Choroid plexus epithelial cell (primary cell): ENCODE measurements at regions not wholly inside any gene's neighbourhood (a gene's known extent, or its start where the extent isn't known, plus 50 kb on each side); places are given as distances from the start of the nearest gene placed in this dataset.

Source experiments
- DNase-seq: peaks from one replicate; pipeline ENCODE4 v3.0.0-alpha.2; 2010; ENCODE audit warnings: low read depth
- H3K4me3 ChIP-seq: 2 replicates; pipeline ENCODE4 v1.5.1; 2011; ENCODE audit warnings: low read depth, mild to moderate bottlenecking, control low read depth, low read length, moderate library complexity
- TF ChIP-seq, protein P1 (sequence below): conservative IDR thresholded peaks from 2 replicates; pipeline ENCODE4 v1.5.1; 2011; ENCODE audit warnings: low read depth, mild to moderate bottlenecking, control low read depth, inconsistent platforms, low read length, moderate library complexity

DNA sequence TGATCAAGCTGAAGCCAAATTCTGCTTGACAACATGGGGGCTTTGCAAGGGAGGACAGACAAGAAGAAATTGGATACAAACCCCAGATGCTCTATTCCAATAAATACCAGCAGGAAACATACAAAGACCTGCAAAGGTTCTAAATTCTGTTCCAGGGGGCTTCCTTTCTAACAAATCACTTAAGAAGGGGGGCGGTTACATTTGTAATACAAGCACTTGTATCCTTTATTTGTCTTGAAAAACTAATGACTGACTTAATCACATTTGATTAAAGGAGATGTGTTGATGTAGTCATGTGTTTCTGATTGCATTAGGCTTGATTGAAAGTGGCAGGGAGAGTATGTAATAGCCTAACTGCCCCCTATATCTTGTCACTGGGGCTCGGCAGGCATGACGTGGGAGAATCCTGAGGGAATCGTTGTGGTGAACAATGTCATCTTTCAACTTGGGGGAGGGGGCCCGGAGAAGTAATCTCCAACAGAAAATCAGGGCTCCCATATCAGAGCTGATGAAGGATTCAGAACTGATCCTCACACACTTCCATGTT, 361.7 kb downstream of the INSC start:
- TF ChIP-seq, protein P1, sequence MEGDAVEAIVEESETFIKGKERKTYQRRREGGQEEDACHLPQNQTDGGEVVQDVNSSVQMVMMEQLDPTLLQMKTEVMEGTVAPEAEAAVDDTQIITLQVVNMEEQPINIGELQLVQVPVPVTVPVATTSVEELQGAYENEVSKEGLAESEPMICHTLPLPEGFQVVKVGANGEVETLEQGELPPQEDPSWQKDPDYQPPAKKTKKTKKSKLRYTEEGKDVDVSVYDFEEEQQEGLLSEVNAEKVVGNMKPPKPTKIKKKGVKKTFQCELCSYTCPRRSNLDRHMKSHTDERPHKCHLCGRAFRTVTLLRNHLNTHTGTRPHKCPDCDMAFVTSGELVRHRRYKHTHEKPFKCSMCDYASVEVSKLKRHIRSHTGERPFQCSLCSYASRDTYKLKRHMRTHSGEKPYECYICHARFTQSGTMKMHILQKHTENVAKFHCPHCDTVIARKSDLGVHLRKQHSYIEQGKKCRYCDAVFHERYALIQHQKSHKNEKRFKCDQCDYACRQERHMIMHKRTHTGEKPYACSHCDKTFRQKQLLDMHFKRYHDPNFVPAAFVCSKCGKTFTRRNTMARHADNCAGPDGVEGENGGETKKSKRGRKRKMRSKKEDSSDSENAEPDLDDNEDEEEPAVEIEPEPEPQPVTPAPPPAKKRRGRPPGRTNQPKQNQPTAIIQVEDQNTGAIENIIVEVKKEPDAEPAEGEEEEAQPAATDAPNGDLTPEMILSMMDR, result no peak

DNA sequence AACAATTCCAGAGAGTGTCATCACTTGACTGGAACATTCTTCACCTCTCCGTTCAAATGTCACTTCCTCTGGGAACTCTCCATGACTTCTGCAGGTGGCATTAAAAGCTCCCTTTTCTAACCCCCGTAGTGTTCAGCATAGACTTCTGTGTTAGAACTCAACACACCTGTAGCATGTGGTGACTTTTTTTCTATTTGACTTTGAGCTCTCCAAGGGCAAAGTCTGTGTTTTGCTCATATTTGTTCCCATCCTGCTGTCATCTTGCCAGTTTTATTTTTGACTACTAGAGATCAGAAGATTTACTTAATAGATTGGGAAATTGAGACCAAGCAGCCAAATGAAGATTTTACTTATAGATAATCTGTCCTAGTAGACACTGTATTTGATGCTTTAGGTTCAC, 367.1 kb downstream of the INSC start:
- DNase-seq, result no peak
- H3K4me3 ChIP-seq, result no peak overlapping the region
- TF ChIP-seq, protein P1, result no peak

More for the DNA sequence above, 361.7 kb downstream of the INSC start:
- DNase-seq, result no peak
- H3K4me3 ChIP-seq, result no peak overlapping the region

DNA sequence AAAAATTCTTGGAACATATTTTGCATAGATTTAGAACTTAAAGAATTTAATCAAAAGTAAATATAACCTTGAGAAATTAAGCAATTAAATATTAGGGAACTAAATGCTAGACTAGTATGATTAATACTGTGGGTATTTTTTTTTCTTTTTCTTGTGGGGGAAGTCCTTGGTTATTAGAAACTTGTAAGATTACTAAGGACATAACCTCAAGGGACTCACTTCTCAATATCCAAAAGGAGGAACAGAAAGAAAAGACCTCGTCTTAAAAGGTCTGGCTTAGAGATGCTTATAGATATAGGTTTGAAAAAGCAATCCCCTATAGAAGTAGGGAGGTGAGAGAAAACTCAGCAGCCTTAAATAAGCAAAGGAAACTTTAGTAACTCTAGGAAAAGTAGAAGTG, 368.5 kb downstream of the INSC start:
- H3K4me3 ChIP-seq, result no peak overlapping the region
- no peak for DNase-seq

DNA sequence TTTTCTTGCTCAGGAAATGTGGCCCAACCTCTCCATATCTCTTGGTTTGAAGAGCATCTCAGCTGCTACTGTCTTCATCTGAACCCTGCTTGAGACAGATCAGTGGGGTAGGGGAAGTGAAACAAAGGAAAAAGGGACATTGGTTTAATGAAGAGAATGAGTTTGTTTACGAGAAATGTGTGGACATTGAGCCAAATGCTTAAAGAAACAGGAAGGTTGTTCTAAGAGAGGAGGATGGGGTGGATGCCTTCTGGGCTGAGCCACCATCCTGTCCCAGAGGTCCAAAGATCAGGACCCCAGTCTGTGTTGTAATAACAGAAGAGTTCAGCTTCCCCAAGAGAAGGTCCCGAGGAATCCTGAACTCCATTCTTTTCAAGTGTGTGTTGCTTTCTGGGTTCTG, 369.7 kb downstream of the INSC start:
- TF ChIP-seq, protein P1, result no peak
- no peak for DNase-seq
- no peak overlapping the region for H3K4me3 ChIP-seq

More for the DNA sequence above, 368.5 kb downstream of the INSC start:
- TF ChIP-seq, protein P1, result no peak

DNA sequence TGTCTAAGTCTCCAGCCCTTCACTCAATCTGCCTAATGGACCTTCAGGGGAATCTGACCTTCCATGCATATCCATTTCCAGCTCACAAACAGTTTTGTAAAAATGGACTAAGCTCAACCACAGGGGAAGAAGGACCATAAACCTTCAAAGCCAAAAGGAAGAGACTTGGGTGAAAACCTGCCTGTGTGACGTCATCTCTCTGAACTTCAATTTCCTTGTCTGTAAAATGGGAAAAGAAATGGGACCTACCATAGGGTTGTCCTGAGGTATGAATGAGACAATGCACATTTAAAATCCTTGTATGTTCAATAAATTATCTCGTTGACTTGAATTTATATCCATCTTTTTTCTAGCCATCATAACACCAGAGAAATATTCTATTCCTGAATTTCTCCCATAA, 370.7 kb downstream of the INSC start:
- TF ChIP-seq, protein P1, result no peak
- no peak for DNase-seq
- H3K4me3 ChIP-seq, result no peak overlapping the region

DNA sequence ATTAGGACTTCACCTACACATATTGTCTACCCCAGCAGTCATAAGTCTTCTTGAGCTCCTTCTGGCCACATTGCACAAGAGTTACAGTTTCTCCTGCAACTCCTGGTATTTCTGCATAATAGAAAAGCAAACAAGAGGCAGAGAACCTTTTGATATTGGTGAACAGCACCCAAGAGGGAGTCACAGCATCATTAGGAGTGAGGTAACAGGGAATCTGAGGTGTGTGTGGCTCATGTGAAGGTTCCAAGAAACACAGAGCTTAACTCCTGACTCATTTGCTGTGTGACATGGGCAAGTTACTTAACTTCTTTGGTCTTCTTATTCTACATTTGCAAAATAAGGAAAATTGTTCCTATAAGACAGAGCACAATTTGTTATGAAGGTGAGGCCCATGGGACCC, 374.6 kb downstream of the INSC start:
- H3K4me3 ChIP-seq, result no peak overlapping the region
- no peak for DNase-seq
- TF ChIP-seq, protein P1, result no peak

DNA sequence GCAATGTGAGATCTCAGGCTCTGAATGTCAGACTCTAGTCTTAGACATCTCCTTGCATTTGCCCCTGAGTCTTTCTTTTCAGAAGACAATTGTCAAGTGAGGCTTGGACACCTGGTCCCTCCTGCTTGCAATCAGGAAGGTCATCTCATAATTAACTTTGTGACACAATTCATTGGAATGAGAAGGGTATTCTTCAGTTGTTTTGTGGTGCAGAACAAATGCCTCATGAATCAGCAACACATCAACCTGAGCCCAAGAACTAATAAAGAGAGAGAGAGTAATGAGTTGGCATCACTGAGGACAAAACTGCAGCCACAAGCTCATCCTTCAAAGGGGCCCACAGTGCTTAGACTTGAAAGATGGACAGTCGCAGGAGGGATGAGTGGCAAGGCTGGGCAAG, 375.8 kb downstream of the INSC start:
- no peak for DNase-seq
- TF ChIP-seq, protein P1, result no peak
- H3K4me3 ChIP-seq, result no peak overlapping the region
